ENCODE measurements at regions not wholly inside any gene's neighbourhood (a gene's known extent, or its start where the extent isn't known, plus 50 kb on each side); places are given as distances from the start of the nearest gene placed in this dataset.

GRCh38 chr2:238600506-238601432, 174.0 kb downstream of the ASB1 start:
- CTCF ChIA-PET: interaction anchor here (0.6 kb wide), 1 partner anchor 290 kb away, joined by 3 read pairs; no protein-coding TSS in a partner anchor
- no peak for TF ChIP-seq NFRKB (IDR thresholded peaks at IDR 0.05)
- TF ChIP-seq PKNOX1 (IDR thresholded peaks at IDR 0.05): no peak
- TF ChIP-seq ELF4 (IDR thresholded peaks at IDR 0.05): no peak
- TF ChIP-seq ARNT (IDR thresholded peaks at IDR 0.05): no peak
- no peak for TF ChIP-seq BHLHE40 (IDR thresholded peaks at IDR 0.05; ENCODE audit: borderline replicate concordance)
- no peak for TF ChIP-seq FOXA1 (IDR thresholded peaks at IDR 0.05)
- TF ChIP-seq HDGF (IDR thresholded peaks at IDR 0.05; ENCODE audit: borderline replicate concordance): no peak
- TF ChIP-seq LEF1 (IDR thresholded peaks at IDR 0.05; ENCODE audit: borderline replicate concordance): no peak
- TF ChIP-seq ZNF384 (IDR thresholded peaks at IDR 0.05): no peak
- no peak for TF ChIP-seq FOXK2 (IDR thresholded peaks at IDR 0.05)
- no peak for TF ChIP-seq SUZ12 (IDR thresholded peaks at IDR 0.05)
- TF ChIP-seq TARDBP (IDR thresholded peaks at IDR 0.05): no peak
- no peak for TF ChIP-seq CTBP1 (IDR thresholded peaks at IDR 0.05; ENCODE audit: borderline replicate concordance)
- no peak for TF ChIP-seq SP1 (IDR thresholded peaks at IDR 0.05)

GRCh38 chr2:238601433-238602222, 174.9 kb downstream of the ASB1 start:
- TF ChIP-seq SP1 (IDR thresholded peaks at IDR 0.05): no peak
- TF ChIP-seq BHLHE40 (IDR thresholded peaks at IDR 0.05; ENCODE audit: borderline replicate concordance): no peak
- TF ChIP-seq LEF1 (IDR thresholded peaks at IDR 0.05; ENCODE audit: borderline replicate concordance): no peak
- no peak for TF ChIP-seq L3MBTL2 (conservative IDR thresholded peaks at IDR 0.05)
- no peak for TF ChIP-seq TARDBP (IDR thresholded peaks at IDR 0.05)
- no peak for TF ChIP-seq ZNF384 (IDR thresholded peaks at IDR 0.05)
- TF ChIP-seq SUZ12 (IDR thresholded peaks at IDR 0.05): no peak
- TF ChIP-seq FOXK2 (IDR thresholded peaks at IDR 0.05): no peak
- TF ChIP-seq PKNOX1 (IDR thresholded peaks at IDR 0.05): no peak
- TF ChIP-seq ELF4 (IDR thresholded peaks at IDR 0.05): no peak
- TF ChIP-seq FOXM1 (IDR thresholded peaks at IDR 0.05; ENCODE audit: borderline replicate concordance): no peak
- no peak for TF ChIP-seq CTBP1 (IDR thresholded peaks at IDR 0.05; ENCODE audit: borderline replicate concordance)
- TF ChIP-seq ARNT (IDR thresholded peaks at IDR 0.05): no peak
- no peak for TF ChIP-seq HDGF (IDR thresholded peaks at IDR 0.05; ENCODE audit: borderline replicate concordance)
- TF ChIP-seq FOXA1 (IDR thresholded peaks at IDR 0.05): no peak
- no peak for TF ChIP-seq NFRKB (IDR thresholded peaks at IDR 0.05)
- CTCF ChIA-PET: no interaction called here

More at GRCh38 chr2:238600506-238601432, 174.0 kb downstream of the ASB1 start:
- DNase-seq (ENCODE audit: extremely low spot score): no peak
- POLR2A ChIA-PET: no interaction called here

GRCh38 chr2:238602223-238602960, 175.7 kb downstream of the ASB1 start:
- DNase-seq (ENCODE audit: extremely low spot score): no peak
- TF ChIP-seq PKNOX1 (IDR thresholded peaks at IDR 0.05) (no peak), ARNT (IDR thresholded peaks at IDR 0.05) (no peak), TARDBP (IDR thresholded peaks at IDR 0.05) (no peak), ELF4 (IDR thresholded peaks at IDR 0.05) (no peak), FOXA1 (IDR thresholded peaks at IDR 0.05) (no peak), FOXM1 (IDR thresholded peaks at IDR 0.05; ENCODE audit: borderline replicate concordance) (no peak), ZNF384 (IDR thresholded peaks at IDR 0.05) (no peak), HDGF (IDR thresholded peaks at IDR 0.05; ENCODE audit: borderline replicate concordance) (no peak), FOXK2 (IDR thresholded peaks at IDR 0.05) (no peak), LEF1 (IDR thresholded peaks at IDR 0.05; ENCODE audit: borderline replicate concordance) (no peak), NFRKB (IDR thresholded peaks at IDR 0.05) (no peak), CTBP1 (IDR thresholded peaks at IDR 0.05; ENCODE audit: borderline replicate concordance) (no peak), BHLHE40 (IDR thresholded peaks at IDR 0.05; ENCODE audit: borderline replicate concordance) (no peak), L3MBTL2 (conservative IDR thresholded peaks at IDR 0.05) (no peak), SUZ12 (IDR thresholded peaks at IDR 0.05) (no peak)
- CTCF ChIA-PET: no interaction called here
- POLR2A ChIA-PET: no interaction called here

More at GRCh38 chr2:238601433-238602222, 174.9 kb downstream of the ASB1 start:
- no peak for DNase-seq (ENCODE audit: extremely low spot score)
- POLR2A ChIA-PET: no interaction called here

GRCh38 chr2:238603596-238603995, 176.9 kb downstream of the ASB1 start:
- ChIA-PET CTCF (no interaction called here), POLR2A (no interaction called here)
- no peak for DNase-seq (ENCODE audit: extremely low spot score)
- no peak for TF ChIP-seq SP1 (IDR thresholded peaks at IDR 0.05)
- TF ChIP-seq FOXA1 (IDR thresholded peaks at IDR 0.05): no peak
- TF ChIP-seq ELF4 (IDR thresholded peaks at IDR 0.05): no peak
- TF ChIP-seq BHLHE40 (IDR thresholded peaks at IDR 0.05; ENCODE audit: borderline replicate concordance): no peak
- no peak for TF ChIP-seq ARNT (IDR thresholded peaks at IDR 0.05)
- TF ChIP-seq CTBP1 (IDR thresholded peaks at IDR 0.05; ENCODE audit: borderline replicate concordance): no peak
- TF ChIP-seq ZNF384 (IDR thresholded peaks at IDR 0.05): no peak
- TF ChIP-seq TARDBP (IDR thresholded peaks at IDR 0.05): no peak
- TF ChIP-seq FOXM1 (IDR thresholded peaks at IDR 0.05; ENCODE audit: borderline replicate concordance): no peak
- TF ChIP-seq HDGF (IDR thresholded peaks at IDR 0.05; ENCODE audit: borderline replicate concordance): no peak
- no peak for TF ChIP-seq L3MBTL2 (conservative IDR thresholded peaks at IDR 0.05)
- TF ChIP-seq NFRKB (IDR thresholded peaks at IDR 0.05): no peak
- no peak for TF ChIP-seq PKNOX1 (IDR thresholded peaks at IDR 0.05)
- no peak for TF ChIP-seq SUZ12 (IDR thresholded peaks at IDR 0.05)
- TF ChIP-seq LEF1 (IDR thresholded peaks at IDR 0.05; ENCODE audit: borderline replicate concordance): no peak
- no peak for TF ChIP-seq FOXK2 (IDR thresholded peaks at IDR 0.05)
